Activated T-helper 17 cell treated with anti-CD3 and anti-CD28 coated beads, Interleukin-2, amount 50 U/mL, for 72 hours (primary cell): ENCODE measurements at regions not wholly inside any gene's neighbourhood (a gene's known extent, or its start where the extent isn't known, plus 50 kb on each side); places are given as distances from the start of the nearest gene placed in this dataset.

Experiments used
- ATAC-seq: fragments of 150-1000 bp; cut with Tn5 transposase; replicated peaks from 2 replicates; pipeline ENCODE4 v1.10.0; 2021; ENCODE audit warnings: mild to moderate bottlenecking, moderate library complexity
- H3K27ac Mint-ChIP-seq: one replicate; pipeline ENCODE4 v1.8.0; 2022; ENCODE audit warnings: mixed read lengths
- H3K27me3 Mint-ChIP-seq: one replicate; pipeline ENCODE4 v1.8.0; 2022; ENCODE audit warnings: mixed read lengths
- H3K36me3 Mint-ChIP-seq: one replicate; pipeline ENCODE4 v1.8.0; 2022; ENCODE audit warnings: low read depth, mild to moderate bottlenecking, mixed read lengths
- H3K4me1 Mint-ChIP-seq: one replicate; pipeline ENCODE4 v1.8.0; 2022; ENCODE audit warnings: mixed read lengths
- H3K4me3 Mint-ChIP-seq: one replicate; pipeline ENCODE4 v1.8.0; 2022; ENCODE audit warnings: mild to moderate bottlenecking, mixed read lengths
- H3K9me3 Mint-ChIP-seq: one replicate; pipeline ENCODE4 v1.8.0; 2022; ENCODE audit warnings: mixed read lengths

DNA sequence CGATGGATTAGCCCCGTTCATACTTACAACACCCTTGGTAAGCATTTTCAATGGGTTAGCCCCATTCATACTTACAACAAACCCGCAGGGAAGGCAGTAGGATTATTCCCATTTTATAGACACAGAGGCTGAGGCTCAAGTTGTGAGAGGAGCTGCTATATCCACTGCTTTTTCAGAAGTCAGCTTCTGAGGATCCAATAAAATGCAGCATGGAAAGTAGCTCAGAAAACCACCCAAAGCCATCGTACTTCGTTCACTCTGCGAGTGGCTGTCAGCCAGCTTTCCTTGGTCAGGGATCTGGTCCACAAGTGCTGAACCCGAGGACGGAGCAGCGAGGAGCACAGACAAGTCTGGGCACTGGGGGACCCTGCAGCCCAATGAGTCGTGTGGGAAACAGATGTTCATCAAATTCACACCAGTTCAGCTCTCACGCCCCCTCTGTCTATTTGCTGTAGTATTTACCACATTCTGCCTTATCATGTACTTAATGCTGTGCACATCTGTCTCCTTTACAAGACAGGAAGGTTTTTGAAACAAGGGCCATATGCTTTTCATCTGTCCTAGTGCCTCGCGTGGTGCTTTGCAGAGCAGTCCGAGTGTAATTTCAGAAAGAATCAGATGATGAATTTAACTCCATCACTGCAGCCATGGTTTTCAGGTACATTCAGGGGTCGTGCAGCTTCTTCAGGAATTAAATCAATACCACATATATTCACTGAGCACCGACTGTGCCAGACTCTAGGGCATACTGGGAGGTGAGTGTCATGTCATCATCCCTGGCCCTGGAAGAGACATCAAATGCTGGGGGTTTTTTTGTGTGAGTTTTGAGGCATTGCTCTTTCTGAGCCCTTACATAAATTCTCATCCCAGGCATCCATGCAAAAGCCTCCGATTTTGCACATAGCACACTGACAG is 256.9 kb downstream of the CDH26 start:
- H3K9me3 Mint-ChIP-seq, result no peaks in the 10 kb centered on the region
- ATAC-seq, result no peak
- H3K27ac Mint-ChIP-seq, result no peak overlapping the region
- no peaks in the 10 kb centered on the region for H3K4me1 Mint-ChIP-seq
- no peaks in the 10 kb centered on the region for H3K27me3 Mint-ChIP-seq
- H3K4me3 Mint-ChIP-seq, result no peak overlapping the region
- H3K36me3 Mint-ChIP-seq, result no peaks in the 10 kb centered on the region

DNA sequence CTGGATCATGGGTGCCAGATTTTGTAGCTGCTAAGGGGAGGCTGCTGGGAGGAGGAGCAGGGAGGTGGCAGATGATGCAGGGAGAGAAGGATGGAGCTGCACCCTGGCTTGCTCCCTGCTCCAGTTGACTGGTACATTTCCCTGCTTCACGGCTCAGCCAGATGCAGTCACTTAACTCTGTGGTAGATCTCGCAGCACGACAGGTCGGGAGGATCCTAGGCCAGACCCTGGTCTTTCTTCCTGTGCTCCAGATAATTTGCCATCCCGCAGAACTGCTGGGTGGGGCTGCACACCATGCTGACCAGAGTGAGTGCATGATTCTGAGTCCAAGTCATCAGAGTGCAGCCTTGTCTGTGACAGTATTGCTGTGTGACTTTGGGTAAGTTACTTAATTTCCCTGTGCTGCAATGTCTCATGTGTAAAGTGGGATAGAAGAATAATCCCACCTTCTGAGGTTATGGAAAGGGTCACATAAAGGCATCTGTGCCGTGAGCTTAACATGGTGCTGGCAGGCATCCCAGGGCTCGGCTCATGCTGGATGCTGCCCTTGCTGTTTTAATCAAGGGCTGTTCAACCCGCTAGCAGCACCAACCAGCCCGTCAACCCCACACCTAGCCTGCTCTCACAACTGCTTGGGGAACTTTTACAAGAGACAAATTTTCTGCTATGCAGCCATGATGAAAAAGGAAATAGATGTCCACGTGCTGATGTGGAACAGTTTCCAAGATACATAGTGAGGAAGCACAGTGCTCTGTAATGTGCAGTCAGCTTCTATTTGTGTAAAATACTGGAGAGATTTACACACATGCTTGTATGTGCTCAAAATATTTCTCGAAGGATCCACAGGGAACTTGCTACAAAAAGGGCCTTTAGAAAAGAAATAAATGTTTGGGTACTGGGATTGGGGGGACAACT is 257.9 kb downstream of the CDH26 start:
- Mint-ChIP-seq H3K4me1 (no peaks in the 10 kb centered on the region), H3K36me3 (no peaks in the 10 kb centered on the region), H3K9me3 (no peaks in the 10 kb centered on the region), H3K4me3 (no peak overlapping the region), H3K27me3 (no peaks in the 10 kb centered on the region), H3K27ac (no peak overlapping the region)
- no peak for ATAC-seq

DNA sequence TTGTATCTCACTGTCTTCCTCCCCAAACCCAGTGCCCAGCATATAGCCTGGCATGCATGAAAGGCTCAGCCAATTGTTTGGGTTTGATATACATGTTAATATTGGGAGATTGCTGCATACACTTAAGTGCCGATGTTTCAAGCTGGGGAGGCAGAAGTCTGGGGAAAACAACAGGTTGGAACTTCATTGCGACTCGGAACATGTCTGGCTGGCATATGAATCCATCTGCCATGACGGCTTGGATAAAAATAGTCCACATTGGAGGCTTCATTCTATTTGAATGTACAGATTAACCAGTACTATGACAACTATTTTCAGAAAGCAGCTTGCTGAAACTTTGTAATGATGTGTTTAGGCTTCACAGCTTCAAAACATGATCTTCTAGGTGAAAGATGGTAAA is 261.0 kb downstream of the CDH26 start:
- Mint-ChIP-seq H3K4me3 (no peak overlapping the region), H3K36me3 (no peaks in the 10 kb centered on the region), H3K27ac (no peak overlapping the region), H3K4me1 (no peaks in the 10 kb centered on the region), H3K27me3 (no peaks in the 10 kb centered on the region), H3K9me3 (no peaks in the 10 kb centered on the region)
- ATAC-seq, result no peak

DNA sequence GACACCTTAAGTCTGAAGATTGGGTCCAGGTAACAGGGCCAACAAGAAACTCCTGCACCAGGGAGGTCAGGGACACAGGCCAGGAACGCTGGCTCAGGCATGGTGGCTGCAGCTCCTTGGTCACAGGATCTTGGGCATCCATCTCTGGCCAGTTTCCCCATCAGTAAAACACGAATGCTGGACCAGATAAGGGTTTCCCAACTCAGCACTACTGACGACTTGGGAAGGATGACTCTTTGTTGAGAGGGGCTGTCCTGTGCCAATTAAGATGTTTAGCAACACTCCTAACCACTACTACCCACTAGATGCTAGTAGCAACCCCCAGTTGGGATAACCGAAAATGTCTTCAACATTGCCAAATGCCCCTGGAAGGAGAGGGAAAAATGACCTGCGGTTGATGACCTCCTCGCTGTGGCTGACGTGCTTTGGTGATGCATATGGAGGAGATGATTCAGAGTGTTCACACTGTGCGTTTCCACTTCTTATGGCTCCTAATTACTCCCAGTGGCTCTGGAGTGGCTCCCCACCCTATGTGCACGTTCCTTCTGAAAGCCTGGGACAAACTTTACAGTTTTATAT is 261.9 kb downstream of the CDH26 start:
- no peaks in the 10 kb centered on the region for H3K36me3 Mint-ChIP-seq

DNA sequence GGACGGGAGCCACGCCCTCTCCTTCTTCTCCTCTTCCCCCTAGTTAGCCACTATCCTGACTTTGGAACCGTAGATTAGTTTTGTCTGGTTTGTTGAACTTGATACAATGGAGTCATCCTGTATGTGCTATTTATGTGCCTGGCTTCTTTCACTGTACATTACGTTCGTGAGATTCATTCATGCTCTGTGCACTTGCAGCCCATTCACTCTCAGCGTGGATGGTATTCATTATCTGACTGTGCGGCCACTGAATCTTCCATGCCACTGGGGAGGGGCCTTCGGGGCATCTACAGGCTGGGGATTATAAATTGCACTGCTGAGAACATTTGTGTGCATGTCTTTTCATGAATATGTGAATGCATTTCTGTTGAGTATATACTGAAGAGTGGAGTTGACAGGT is 262.5 kb downstream of the CDH26 start:
- Mint-ChIP-seq H3K36me3 (no peaks in the 10 kb centered on the region), H3K27me3 (no peaks in the 10 kb centered on the region), H3K4me3 (no peak overlapping the region), H3K27ac (no peak overlapping the region), H3K4me1 (no peaks in the 10 kb centered on the region), H3K9me3 (no peaks in the 10 kb centered on the region)
- ATAC-seq, result no peak

More for the DNA sequence above, 261.9 kb downstream of the CDH26 start:
- Mint-ChIP-seq H3K4me3 (no peak overlapping the region), H3K4me1 (no peaks in the 10 kb centered on the region), H3K27me3 (no peaks in the 10 kb centered on the region), H3K27ac (no peak overlapping the region), H3K9me3 (no peaks in the 10 kb centered on the region)
- no peak for ATAC-seq

DNA sequence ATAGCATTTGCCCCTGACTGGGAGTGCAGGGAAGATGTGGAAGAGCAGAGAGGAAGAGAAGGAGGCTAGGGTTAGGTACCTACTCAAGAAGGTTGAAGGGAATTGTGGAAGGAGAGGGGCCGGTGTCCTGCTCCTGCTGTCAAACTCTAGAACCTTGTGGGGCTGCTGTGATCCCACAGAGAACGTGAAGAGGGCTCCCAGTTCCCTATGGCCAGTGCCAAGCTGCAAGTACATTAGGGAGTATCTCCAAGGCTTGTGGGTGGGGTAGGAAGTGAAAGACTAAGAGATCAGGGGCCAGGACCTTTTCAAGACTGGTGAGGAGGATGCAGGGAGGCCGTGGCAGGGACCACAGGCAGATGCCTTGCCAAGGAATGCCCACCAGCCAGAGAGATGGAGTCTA is 263.4 kb downstream of the CDH26 start:
- no peaks in the 10 kb centered on the region for H3K4me1 Mint-ChIP-seq
- H3K36me3 Mint-ChIP-seq, result no peaks in the 10 kb centered on the region
- H3K27ac Mint-ChIP-seq, result no peak overlapping the region
- no peak overlapping the region for H3K4me3 Mint-ChIP-seq
- H3K9me3 Mint-ChIP-seq, result no peaks in the 10 kb centered on the region
- ATAC-seq, result no peak
- no peaks in the 10 kb centered on the region for H3K27me3 Mint-ChIP-seq

DNA sequence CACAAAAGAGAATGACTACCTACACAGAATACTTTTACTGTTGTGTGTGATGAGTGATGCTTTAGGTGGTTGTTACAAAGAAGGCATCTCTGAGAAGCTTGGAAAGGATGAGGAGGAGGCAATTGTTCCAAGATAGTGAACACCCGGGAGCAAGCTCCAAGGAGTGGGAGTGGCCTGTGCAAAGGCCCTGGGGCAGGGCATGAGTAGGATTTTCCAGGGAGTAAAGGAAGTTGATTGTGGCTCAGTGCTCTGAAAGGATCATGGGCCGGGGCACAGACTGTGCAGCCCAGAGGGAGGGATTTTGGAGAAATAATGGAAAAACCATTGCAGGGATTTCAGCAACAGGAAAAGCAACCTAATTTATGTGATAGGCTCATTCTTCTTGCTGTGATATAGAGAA is 264.3 kb downstream of the CDH26 start:
- Mint-ChIP-seq H3K36me3 (no peaks in the 10 kb centered on the region), H3K9me3 (no peaks in the 10 kb centered on the region), H3K27me3 (no peaks in the 10 kb centered on the region), H3K4me3 (no peak overlapping the region), H3K4me1 (no peaks in the 10 kb centered on the region), H3K27ac (no peak overlapping the region)
- no peak for ATAC-seq

DNA sequence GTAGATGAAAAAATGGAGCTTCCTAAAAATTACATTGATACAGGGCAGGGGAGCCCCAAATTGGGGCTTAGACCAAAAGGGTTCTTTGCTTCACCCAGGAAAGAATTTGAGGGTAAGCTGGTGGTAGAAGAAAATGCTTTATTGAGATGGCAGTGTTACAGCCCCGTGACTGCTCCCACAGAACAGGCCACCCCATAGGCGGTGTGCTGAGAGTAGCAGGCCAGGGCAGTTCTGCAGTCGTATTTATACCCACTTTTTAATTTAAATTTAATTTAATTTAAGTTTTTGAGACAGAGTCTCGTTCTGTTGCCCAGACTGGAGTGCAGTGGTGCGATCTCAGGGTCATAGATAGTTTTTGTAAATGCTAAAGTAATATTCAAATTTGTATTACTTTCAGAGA is 265.0 kb downstream of the CDH26 start:
- H3K27ac Mint-ChIP-seq, result no peak overlapping the region
- H3K4me3 Mint-ChIP-seq, result no peak overlapping the region
- ATAC-seq, result no peak
- H3K4me1 Mint-ChIP-seq, result no peaks in the 10 kb centered on the region
- no peaks in the 10 kb centered on the region for H3K36me3 Mint-ChIP-seq
- no peaks in the 10 kb centered on the region for H3K27me3 Mint-ChIP-seq
- no peaks in the 10 kb centered on the region for H3K9me3 Mint-ChIP-seq

DNA sequence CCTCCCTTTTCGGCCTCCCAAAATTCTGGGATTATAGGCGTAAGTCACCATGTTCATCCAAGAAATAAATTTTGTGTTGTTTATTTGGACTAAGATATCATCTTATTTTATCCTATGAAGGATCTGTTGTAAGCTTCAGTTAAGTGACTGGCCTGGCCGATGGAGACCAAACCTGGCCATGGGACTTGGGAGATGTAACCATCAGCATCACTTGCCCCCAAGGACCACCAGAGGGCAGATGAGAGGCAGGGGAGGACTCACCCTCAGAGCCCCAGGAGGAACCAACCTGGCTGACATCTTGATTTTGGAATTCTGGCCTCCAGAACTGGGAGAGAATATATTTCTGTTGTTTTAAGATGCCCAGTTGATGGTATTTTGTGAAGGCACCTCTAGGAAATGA is 266.7 kb downstream of the CDH26 start:
- no peaks in the 10 kb centered on the region for H3K9me3 Mint-ChIP-seq
- no peaks in the 10 kb centered on the region for H3K36me3 Mint-ChIP-seq
- no peak for ATAC-seq
- no peak overlapping the region for H3K4me3 Mint-ChIP-seq
- no peaks in the 10 kb centered on the region for H3K4me1 Mint-ChIP-seq
- H3K27ac Mint-ChIP-seq, result no peak overlapping the region
- no peaks in the 10 kb centered on the region for H3K27me3 Mint-ChIP-seq

DNA sequence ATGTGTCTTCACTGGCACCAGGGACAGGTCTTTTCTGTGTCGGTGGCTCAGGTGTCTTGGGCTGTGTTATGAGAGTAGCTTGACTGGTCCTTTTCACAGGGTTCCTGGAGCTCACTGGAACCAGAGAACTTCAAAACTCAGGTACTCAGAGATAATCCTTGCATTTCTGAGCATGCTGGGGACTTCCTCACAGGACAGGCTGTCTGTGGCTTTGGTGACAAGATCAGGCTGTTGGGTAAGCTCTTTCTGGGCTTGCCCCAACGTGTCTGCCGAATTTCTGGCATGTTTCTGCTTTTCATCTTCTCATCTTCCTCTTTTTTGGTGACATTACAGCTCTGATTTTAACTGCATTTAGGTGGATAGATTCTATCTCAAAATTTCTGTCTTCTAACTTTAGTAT is 270.0 kb downstream of the CDH26 start:
- Mint-ChIP-seq H3K9me3 (no peaks in the 10 kb centered on the region), H3K27ac (no peak overlapping the region), H3K4me3 (no peak overlapping the region), H3K27me3 (no peaks in the 10 kb centered on the region), H3K36me3 (no peaks in the 10 kb centered on the region), H3K4me1 (no peaks in the 10 kb centered on the region)
- ATAC-seq, result no peak

DNA sequence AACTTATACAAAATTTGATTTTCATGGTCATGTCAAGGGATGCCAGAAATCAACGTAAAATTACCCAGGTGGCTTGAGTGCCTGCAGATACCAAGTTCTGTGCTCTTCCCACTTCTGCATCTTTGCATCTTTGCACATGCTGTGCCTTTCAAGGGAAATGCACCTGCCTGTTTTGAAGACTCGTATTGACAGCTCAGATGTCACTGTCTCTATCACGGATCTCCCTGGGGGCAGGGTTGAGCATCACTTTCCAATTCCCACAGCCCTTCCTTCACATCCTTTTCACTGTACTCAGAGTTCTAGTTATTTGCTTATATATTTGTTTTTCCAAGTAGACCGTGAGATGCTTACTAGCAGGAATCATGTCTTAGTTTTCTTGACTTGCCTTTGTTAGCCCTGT is 274.2 kb downstream of the CDH26 start:
- Mint-ChIP-seq H3K27me3 (peaks cover 3% of the 10 kb centered on the region), H3K4me1 (no peaks in the 10 kb centered on the region), H3K27ac (no peak overlapping the region), H3K9me3 (no peaks in the 10 kb centered on the region), H3K4me3 (no peak overlapping the region), H3K36me3 (no peaks in the 10 kb centered on the region)
- ATAC-seq, result no peak

DNA sequence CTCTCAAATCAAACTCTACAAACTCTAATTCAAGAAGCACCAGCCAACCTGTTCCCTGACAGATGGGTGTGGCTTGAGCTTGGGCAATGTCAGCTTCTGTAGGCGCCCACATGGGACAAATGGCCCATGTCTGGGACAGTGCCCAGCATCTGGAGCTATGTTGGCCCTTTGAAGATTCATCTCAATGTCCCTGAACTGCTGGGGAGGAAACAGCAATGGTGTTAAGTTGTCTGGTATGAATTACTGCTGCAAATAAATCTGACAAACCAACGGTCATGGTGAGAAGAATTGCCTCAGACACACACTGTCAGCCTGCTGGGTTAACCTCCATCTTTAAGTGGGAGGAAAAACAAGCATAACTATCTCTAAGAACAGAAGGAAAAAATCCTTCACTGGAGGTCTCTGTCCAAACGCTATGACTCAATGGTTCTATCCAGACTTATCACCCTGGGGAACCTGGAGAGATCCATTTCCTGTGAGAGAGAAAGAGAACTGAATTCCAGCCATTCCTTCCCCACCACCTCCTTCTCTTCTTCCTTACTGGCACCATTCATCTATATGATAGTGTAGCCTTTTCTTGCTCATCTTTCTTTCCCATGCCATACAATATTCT is 274.9 kb downstream of the CDH26 start:
- peaks cover 3% of the 10 kb centered on the region for H3K27me3 Mint-ChIP-seq
- no peak for ATAC-seq
- H3K4me3 Mint-ChIP-seq, result no peak overlapping the region
- H3K4me1 Mint-ChIP-seq, result no peaks in the 10 kb centered on the region
- no peak overlapping the region for H3K27ac Mint-ChIP-seq
- no peaks in the 10 kb centered on the region for H3K9me3 Mint-ChIP-seq
- no peaks in the 10 kb centered on the region for H3K36me3 Mint-ChIP-seq

DNA sequence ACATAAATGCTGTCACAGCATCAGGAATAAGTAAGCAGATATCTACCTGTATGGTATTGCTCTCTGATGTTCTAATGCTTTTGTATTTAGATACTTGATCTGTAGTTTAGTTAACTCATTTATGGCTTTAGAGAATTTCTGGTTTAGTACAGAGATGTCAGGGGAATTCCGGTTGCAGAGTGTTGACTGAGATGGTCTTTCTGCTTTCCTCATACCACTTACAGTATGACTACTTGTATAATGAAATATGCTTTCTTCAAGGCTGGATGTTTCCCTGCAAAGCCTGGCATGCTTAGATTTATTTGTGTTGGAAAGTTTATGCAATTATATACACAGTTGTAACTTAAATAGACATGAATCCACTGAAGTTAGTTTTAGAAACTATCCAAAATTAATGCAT is 278.4 kb downstream of the CDH26 start:
- peak; percentile 31 for ATAC-seq
- Mint-ChIP-seq H3K27ac (no peak overlapping the region), H3K4me3 (no peak overlapping the region), H3K27me3 (peaks cover 6% of the 10 kb centered on the region), H3K4me1 (no peaks in the 10 kb centered on the region), H3K9me3 (no peaks in the 10 kb centered on the region), H3K36me3 (no peaks in the 10 kb centered on the region)

DNA sequence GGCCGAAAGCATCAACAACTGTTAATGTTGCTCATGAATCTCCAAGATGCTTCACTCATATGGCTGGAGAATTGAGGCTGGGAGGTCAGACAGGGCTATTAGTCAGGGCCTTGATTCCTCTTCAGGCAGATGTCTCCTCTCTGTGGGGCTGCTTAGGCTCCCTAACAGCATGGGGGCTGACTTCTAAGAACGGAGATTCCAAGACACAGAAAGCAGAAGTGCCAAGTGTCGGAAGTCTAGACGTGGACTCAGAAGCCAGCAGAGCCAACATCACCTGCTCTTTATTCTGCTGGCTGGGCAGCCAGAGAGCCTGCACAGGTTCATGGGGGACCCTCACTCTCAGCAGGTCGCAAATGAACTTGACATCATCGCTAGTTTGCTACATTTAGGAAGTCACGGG is 279.8 kb downstream of the CDH26 start:
- no peak for ATAC-seq
- no peak overlapping the region for H3K27ac Mint-ChIP-seq
- H3K27me3 Mint-ChIP-seq, result peaks cover 6% of the 10 kb centered on the region
- no peak overlapping the region for H3K4me3 Mint-ChIP-seq
- H3K9me3 Mint-ChIP-seq, result no peaks in the 10 kb centered on the region
- H3K4me1 Mint-ChIP-seq, result no peaks in the 10 kb centered on the region
- no peaks in the 10 kb centered on the region for H3K36me3 Mint-ChIP-seq
